ENCODE measurements at regions not wholly inside any gene's neighbourhood (a gene's known extent, or its start where the extent isn't known, plus 50 kb on each side); places are given as distances from the start of the nearest gene placed in this dataset.

GRCh38 chr7:68640103-68640502 is 958.2 kb upstream of the AUTS2 start:
- H3K4me3 ChIP-seq (ENCODE audit: low read depth, low read length) = no peak overlapping the region
- TF ChIP-seq CTCF (conservative IDR thresholded peaks at IDR 0.05; ENCODE audit: low read depth, low read length) = no peak

GRCh38 chr7:68642727-68643126 is 955.5 kb upstream of the AUTS2 start:
- no peak for TF ChIP-seq CTCF (conservative IDR thresholded peaks at IDR 0.05; ENCODE audit: low read depth, low read length)
- H3K4me3 ChIP-seq (ENCODE audit: low read depth, low read length) = no peak overlapping the region
- no peak for DNase-seq (ENCODE audit: low read depth)

More at GRCh38 chr7:68640103-68640502, 958.2 kb upstream of the AUTS2 start:
- no peak for DNase-seq (ENCODE audit: low read depth)

GRCh38 chr7:68663392-68663791 is 934.9 kb upstream of the AUTS2 start:
- no peak overlapping the region for H3K4me3 ChIP-seq (ENCODE audit: low read depth, low read length)
- no peak for DNase-seq (ENCODE audit: low read depth)
- TF ChIP-seq CTCF (conservative IDR thresholded peaks at IDR 0.05; ENCODE audit: low read depth, low read length) = no peak

- DNase-seq (ENCODE audit: low read depth) = no peak
- TF ChIP-seq CTCF (conservative IDR thresholded peaks at IDR 0.05; ENCODE audit: low read depth, low read length) = no peak
These were observed 927.2 kb upstream of the AUTS2 start for GRCh38 chr7:68671046-68671445.

GRCh38 chr7:68671671-68672070 is 926.6 kb upstream of the AUTS2 start:
- TF ChIP-seq CTCF (conservative IDR thresholded peaks at IDR 0.05; ENCODE audit: low read depth, low read length) = no peak
- H3K4me3 ChIP-seq (ENCODE audit: low read depth, low read length) = no peak overlapping the region
- no peak for DNase-seq (ENCODE audit: low read depth)

More at GRCh38 chr7:68671046-68671445, 927.2 kb upstream of the AUTS2 start:
- H3K4me3 ChIP-seq (ENCODE audit: low read depth, low read length) = no peak overlapping the region

GRCh38 chr7:68674826-68675225 is 923.4 kb upstream of the AUTS2 start:
- no peak for TF ChIP-seq CTCF (conservative IDR thresholded peaks at IDR 0.05; ENCODE audit: low read depth, low read length)
- no peak for DNase-seq (ENCODE audit: low read depth)
- H3K4me3 ChIP-seq (ENCODE audit: low read depth, low read length) = no peak overlapping the region

GRCh38 chr7:68676813-68677535 is 921.3 kb upstream of the AUTS2 start:
- no peak for DNase-seq (ENCODE audit: low read depth)
- no peak for TF ChIP-seq CTCF (conservative IDR thresholded peaks at IDR 0.05; ENCODE audit: low read depth, low read length)
- H3K4me3 ChIP-seq (ENCODE audit: low read depth, low read length) = no peak overlapping the region

Data from epithelial cell of proximal tubule (primary cell).